OCI-LY7 (cell line): ENCODE measurements at regions not wholly inside any gene's neighbourhood (a gene's known extent, or its start where the extent isn't known, plus 50 kb on each side); places are given as distances from the start of the nearest gene placed in this dataset.

Experiments
- BruUV-seq: library from RNA; stranded (reverse); fragments of 400-500 nt; replicated peaks from 2 replicates; lab custom pipeline; 2021; lab: Mats Ljungman, UMichigan
- CTCF ChIA-PET: fragments of 300-600 bp; sonication (Branson Sonifier 250); formaldehyde crosslinking; loops from one replicate; lab custom pipeline; 2022; ENCODE audit warnings: antibody characterized with exemption; ENCODE audit not compliant: unreplicated experiment; lab: Charles Lee
- POLR2A ChIA-PET: fragments of 300-600 bp; sonication (Branson Sonifier 250); formaldehyde crosslinking; loops from one replicate; lab custom pipeline; 2022; ENCODE audit warnings: antibody characterized with exemption; lab: Charles Lee
- DNase-seq: peaks from one replicate; pipeline ENCODE4 v3.0.0-alpha.2; 2015; ENCODE audit warnings: low spot score
- H2AFZ ChIP-seq: fragments of 200-600 bp; sonication (generic), shearing (Covaris generic); 2 replicates; pipeline ENCODE4 v1.6.1; 2014; ENCODE audit warnings: mild to moderate bottlenecking, antibody characterized with exemption, low read length, moderate library complexity
- H3K27ac ChIP-seq: fragments of 200-600 bp; sonication (generic); 2 replicates; pipeline ENCODE4 v1.5.1; 2014; ENCODE audit warnings: mixed run types, low read depth, mild to moderate bottlenecking, moderate library complexity, low read length, inconsistent platforms; ENCODE audit not compliant: poor library complexity, severe bottlenecking
- H3K36me3 ChIP-seq: fragments of 200-600 bp; sonication (generic); 2 replicates; pipeline ENCODE4 v1.6.1; 2014; ENCODE audit warnings: mild to moderate bottlenecking, antibody characterized with exemption, low read length, moderate library complexity, mixed read lengths; ENCODE audit not compliant: insufficient read depth
- H3K4me1 ChIP-seq: fragments of 200-600 bp; sonication (generic); 2 replicates; pipeline ENCODE4 v1.5.1; 2014; ENCODE audit warnings: mild to moderate bottlenecking, low read length; ENCODE audit not compliant: insufficient read depth, poor library complexity, severe bottlenecking
- H3K4me2 ChIP-seq: fragments of 200-600 bp; sonication (generic); 2 replicates; pipeline ENCODE4 v1.6.1; 2014; ENCODE audit warnings: mild to moderate bottlenecking, low read length
- H3K4me3 ChIP-seq: fragments of 200-600 bp; sonication (generic); 2 replicates; pipeline ENCODE4 v1.5.1; 2014; ENCODE audit warnings: mild to moderate bottlenecking, low read depth, low read length; ENCODE audit not compliant: poor library complexity, severe bottlenecking
- H3K79me2 ChIP-seq: fragments of 200-600 bp; sonication (generic); 2 replicates; pipeline ENCODE4 v1.6.1; 2016; ENCODE audit warnings: low read depth, mild to moderate bottlenecking, low read length, moderate library complexity, mixed read lengths; ENCODE audit not compliant: insufficient read depth
- H3K9me2 ChIP-seq: fragments of 200-600 bp; sonication (generic); 2 replicates; pipeline ENCODE4 v1.6.1; 2016; ENCODE audit warnings: mild to moderate bottlenecking, low read length, mixed read lengths; ENCODE audit not compliant: insufficient read depth
- H3K9me3 ChIP-seq: fragments of 200-600 bp; sonication (generic); 2 replicates; pipeline ENCODE4 v1.6.1; 2014; ENCODE audit warnings: mild to moderate bottlenecking, mixed run types, low read length, mixed read lengths
- H4K20me1 ChIP-seq: fragments of 200-600 bp; sonication (generic); 2 replicates; pipeline ENCODE4 v1.6.1; 2014; ENCODE audit warnings: mild to moderate bottlenecking, antibody characterized with exemption, low read length, moderate library complexity, mixed read lengths; ENCODE audit not compliant: insufficient read depth
- CTCF ChIP-seq: fragments of 200-600 bp; sonication (generic); conservative IDR thresholded peaks from 2 replicates; pipeline ENCODE4 v1.5.1; 2014; ENCODE audit warnings: mild to moderate bottlenecking, antibody characterized with exemption, low read length, moderate library complexity, mixed read lengths
- EZH2phosphoT487 ChIP-seq: fragments of 200-600 bp; sonication (generic); IDR thresholded peaks from 2 replicates; pipeline ENCODE4 v1.6.1; 2018; ENCODE audit warnings: low read depth, borderline replicate concordance, mild to moderate bottlenecking, mixed run types, antibody characterized with exemption, low read length, moderate library complexity, mixed read lengths
- intact Hi-C: fragments of 100-400 bp; cut with micrococcal nuclease; formaldehyde crosslinking; loops from one replicate; pipeline ENCODE4 v1.10.0; 2022; ENCODE audit not compliant: unreplicated experiment

GRCh38 chr9:3758816-3759576 lies 233.2 kb upstream of the RFX3 start:
- no peak for TF ChIP-seq EZH2phosphoT487
- TF ChIP-seq CTCF: no peak
- DNase-seq: no peak
- H2AFZ ChIP-seq: no peak overlapping the region
- no peaks in the 10 kb centered on the region for H4K20me1 ChIP-seq
- no peaks in the 10 kb centered on the region for H3K9me2 ChIP-seq
- H3K36me3 ChIP-seq: no peaks in the 10 kb centered on the region
- H3K9me3 ChIP-seq: no peaks in the 10 kb centered on the region
- no peak overlapping the region for H3K4me2 ChIP-seq
- no peaks in the 10 kb centered on the region for H3K79me2 ChIP-seq
- no TSS peak for BruUV-seq
- intact Hi-C loops: no loop called here
- ChIA-PET CTCF (no interaction called here), POLR2A (no interaction called here)
- H3K4me1 ChIP-seq: no peaks in the 10 kb centered on the region
- H3K4me3 ChIP-seq: no peak overlapping the region
- H3K27ac ChIP-seq: no peak overlapping the region

GRCh38 chr9:3756071-3756470 lies 230.3 kb upstream of the RFX3 start:
- ChIA-PET CTCF (no interaction called here), POLR2A (interaction anchor here (0.6 kb wide), 1 partner anchor 50 kb away, joined by 3 read pairs; no protein-coding TSS in a partner anchor)
- no peak overlapping the region for H3K4me3 ChIP-seq
- no peak for TF ChIP-seq EZH2phosphoT487
- TF ChIP-seq CTCF: no peak
- no peaks in the 10 kb centered on the region for H4K20me1 ChIP-seq
- H3K4me2 ChIP-seq: no peak overlapping the region
- no peaks in the 10 kb centered on the region for H3K9me2 ChIP-seq
- no peak overlapping the region for H2AFZ ChIP-seq
- no peak overlapping the region for H3K27ac ChIP-seq
- H3K9me3 ChIP-seq: no peaks in the 10 kb centered on the region
- no peaks in the 10 kb centered on the region for H3K4me1 ChIP-seq
- DNase-seq: no peak
- intact Hi-C loops: no loop called here
- H3K36me3 ChIP-seq: no peaks in the 10 kb centered on the region
- no TSS peak for BruUV-seq
- no peaks in the 10 kb centered on the region for H3K79me2 ChIP-seq

GRCh38 chr9:3751125-3751758 lies 225.4 kb upstream of the RFX3 start:
- Histone ChIP-seq H3K4me1 (no peaks in the 10 kb centered on the region), H3K9me3 (no peaks in the 10 kb centered on the region), H4K20me1 (no peaks in the 10 kb centered on the region), H3K4me2 (no peak overlapping the region), H3K9me2 (no peaks in the 10 kb centered on the region), H3K4me3 (no peak overlapping the region), H3K79me2 (no peaks in the 10 kb centered on the region), H3K36me3 (no peaks in the 10 kb centered on the region), H2AFZ (no peak overlapping the region), H3K27ac (no peak overlapping the region)
- intact Hi-C loops: loop anchor here (5.0 kb wide), 1 partner anchor 294 kb away; no protein-coding TSS in a partner anchor
- no peak for DNase-seq
- CTCF ChIA-PET: no interaction called here
- POLR2A ChIA-PET: interaction anchor here (0.6 kb wide), 1 partner anchor 506 kb away, joined by 3 read pairs; no protein-coding TSS in a partner anchor
- no peak for TF ChIP-seq EZH2phosphoT487
- no peak for TF ChIP-seq CTCF
- no TSS peak for BruUV-seq
